ENCODE measurements at regions not wholly inside any gene's neighbourhood (a gene's known extent, or its start where the extent isn't known, plus 50 kb on each side); places are given as distances from the start of the nearest gene placed in this dataset.

- no peak for DNase-seq (ENCODE audit: insufficient read length, low spot score)
- no peak for FAIRE-seq
These were observed 238.1 kb upstream of the ARID1B start for GRCh38 chr6:156538875-156539660.

DNA sequence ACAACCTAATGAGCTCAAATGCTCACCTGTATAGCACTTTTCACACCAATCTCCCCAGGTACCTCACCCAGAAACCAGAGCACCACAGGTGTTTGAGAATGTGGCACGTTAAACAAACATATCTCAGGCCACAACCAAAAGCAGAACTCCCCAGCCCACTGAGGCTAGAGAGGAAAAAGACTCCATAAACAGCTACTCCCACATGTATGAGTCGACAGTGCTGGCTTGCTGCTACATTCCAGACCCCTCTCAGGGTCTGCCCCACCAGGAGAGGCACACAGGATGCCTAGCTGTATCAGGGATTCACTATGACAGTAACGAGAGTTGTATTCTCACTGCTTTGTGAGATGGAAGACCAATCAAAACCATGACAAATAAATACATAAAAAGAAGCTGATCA, 242.6 kb upstream of the ARID1B start:
- DNase-seq (ENCODE audit: insufficient read length, low spot score) = no peak
- FAIRE-seq = no peak

- DNase-seq (ENCODE audit: insufficient read length, low spot score) = no peak
- FAIRE-seq = no peak
These were observed 243.2 kb upstream of the ARID1B start for GRCh38 chr6:156533872-156534524.

DNA sequence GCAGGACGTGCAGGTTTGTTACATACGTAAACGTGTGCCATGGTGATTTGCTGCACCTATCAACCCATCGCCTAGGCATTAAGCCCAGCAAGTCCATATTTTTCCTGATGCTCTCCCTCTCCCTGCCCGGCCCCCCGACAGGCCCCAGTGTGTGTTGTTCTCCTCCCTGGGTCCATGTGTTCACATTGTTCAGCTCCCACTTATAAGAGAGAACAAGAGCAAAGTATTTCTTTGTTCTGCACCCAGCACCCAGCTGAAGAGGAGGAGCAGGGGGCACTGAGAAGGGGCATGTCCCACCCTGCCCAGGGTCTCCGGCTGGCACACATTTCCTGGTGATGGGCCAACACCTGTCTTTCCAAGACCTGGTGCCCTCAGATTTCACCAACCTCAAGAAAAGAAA, 251.1 kb upstream of the ARID1B start:
- no peak for FAIRE-seq
- DNase-seq (ENCODE audit: insufficient read length, low spot score) = no peak

DNA sequence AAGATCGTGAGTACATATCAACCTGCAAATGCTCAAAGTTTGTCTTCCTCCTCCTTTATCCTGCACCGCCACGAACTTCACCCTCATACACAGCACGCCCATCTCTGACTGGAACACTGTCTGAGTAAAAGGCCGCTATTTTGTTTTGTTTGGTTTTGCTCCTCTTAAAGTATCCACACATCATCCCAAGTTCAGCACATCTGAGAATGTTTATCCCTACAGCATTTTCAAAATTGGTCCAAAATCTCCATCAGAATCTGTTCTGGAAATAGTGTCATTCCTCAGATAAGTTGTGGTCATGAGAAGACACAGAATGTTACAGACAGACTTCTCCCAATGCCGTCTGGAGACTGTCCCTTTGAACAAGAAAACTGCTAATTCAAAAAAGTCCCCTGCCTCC, 251.6 kb upstream of the ARID1B start:
- FAIRE-seq = no peak
- DNase-seq (ENCODE audit: insufficient read length, low spot score) = no peak

DNA sequence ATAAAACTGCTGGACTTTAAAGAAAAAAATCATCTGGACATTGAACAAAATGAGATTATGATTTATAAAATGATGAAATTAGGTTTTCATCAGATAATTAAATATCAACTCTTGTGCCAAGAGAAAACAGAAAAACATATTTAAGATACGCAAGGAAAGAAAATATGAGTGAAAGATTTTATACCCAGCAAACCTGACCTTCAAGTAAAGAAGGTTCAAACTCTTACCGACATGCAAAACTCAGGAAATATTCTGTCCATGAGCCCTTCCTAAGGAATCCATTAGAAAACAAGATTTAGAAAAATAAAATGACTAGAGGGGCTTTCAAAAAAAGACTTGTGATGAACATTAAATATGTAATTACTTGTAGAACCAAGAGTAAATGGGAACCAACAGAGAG, 257.2 kb upstream of the ARID1B start:
- FAIRE-seq (no peak), DNase-seq (ENCODE audit: insufficient read length, low spot score) (no peak)

DNA sequence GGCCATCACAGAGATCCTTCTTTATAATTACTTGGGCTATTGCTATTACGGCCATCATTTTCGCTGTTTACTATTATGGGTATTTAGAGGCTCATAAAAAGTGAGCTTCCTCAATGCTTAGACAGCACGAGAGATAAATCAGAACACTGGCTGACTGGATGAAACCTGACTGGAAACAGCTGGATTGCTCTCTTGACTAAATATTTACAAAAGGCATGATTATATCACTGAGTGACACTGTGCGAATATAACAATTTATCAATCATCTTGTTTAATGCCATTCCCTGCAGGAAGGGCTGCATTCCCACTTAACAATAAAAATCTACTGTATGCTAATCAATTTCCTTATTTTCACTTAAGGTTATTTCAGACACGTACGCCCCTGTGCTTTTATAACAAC, 260.1 kb upstream of the ARID1B start:
- no peak for DNase-seq (ENCODE audit: insufficient read length, low spot score)
- FAIRE-seq = no peak

DNA sequence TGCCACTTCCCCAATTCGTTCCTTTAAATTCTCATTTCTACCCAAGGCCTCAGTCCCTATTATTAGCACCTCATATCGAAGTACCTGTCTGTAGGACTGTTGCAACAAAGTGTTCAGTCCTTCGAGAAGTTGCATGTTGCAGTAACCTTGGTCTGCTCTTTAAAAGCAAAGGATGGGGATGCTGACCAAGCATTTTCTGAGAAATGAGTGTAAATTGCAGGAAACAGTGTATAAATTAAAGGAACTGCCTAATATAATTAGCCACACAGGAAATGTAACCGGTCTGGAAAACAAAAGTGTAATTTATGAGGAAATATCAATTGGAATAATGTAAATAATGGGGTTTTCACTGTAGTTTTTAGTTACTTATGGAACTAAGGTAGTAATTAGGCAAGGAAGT, 261.9 kb upstream of the ARID1B start:
- no peak for DNase-seq (ENCODE audit: insufficient read length, low spot score)
- FAIRE-seq = no peak

- no peak for FAIRE-seq
- DNase-seq (ENCODE audit: insufficient read length, low spot score) = no peak
These were observed 263.7 kb upstream of the ARID1B start for GRCh38 chr6:156513504-156513903.

DNA sequence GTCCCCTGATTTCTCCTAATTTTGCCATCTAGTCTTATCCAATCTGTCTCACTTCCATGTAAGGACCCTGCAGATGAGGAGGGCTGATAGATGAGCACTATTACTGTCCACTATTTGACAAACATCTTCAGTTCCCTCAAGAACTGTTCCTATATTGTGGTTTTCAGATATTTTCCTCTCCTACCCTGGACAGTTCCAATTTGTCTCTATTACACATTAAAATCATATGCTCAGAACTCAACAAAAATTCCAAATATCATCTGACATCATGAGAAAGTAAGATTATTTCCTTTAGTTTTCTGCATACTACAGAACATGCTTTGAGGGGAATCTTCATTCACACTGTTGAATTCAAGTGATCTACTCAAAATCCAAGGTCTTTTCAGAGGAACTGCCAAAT, 265.6 kb upstream of the ARID1B start:
- DNase-seq (ENCODE audit: insufficient read length, low spot score) (no peak), FAIRE-seq (no peak)

DNA sequence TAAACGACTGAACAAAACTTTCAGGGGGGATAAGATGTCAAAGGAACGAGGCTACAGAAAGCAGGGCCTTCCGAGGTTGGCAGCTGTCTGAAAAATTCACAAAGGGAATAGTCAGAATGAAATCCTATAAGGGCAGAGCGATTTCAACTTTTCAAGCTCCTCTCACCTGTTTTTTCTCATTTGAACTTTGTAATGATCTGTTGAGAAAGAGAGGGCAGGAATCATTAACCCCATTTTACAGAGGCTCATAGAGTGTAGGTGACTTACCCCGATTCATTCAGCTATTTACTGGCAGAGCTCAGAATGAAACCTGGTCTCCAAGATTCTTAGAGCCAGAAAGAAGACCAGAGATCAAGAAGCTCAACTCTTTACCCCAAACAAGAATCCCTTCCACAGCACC, 266.1 kb upstream of the ARID1B start:
- DNase-seq (ENCODE audit: insufficient read length, low spot score) (no peak), FAIRE-seq (no peak)

GRCh38 chr6:156510242-156510641, 266.9 kb upstream of the ARID1B start:
- DNase-seq (ENCODE audit: insufficient read length, low spot score) (no peak), FAIRE-seq (no peak)

DNA sequence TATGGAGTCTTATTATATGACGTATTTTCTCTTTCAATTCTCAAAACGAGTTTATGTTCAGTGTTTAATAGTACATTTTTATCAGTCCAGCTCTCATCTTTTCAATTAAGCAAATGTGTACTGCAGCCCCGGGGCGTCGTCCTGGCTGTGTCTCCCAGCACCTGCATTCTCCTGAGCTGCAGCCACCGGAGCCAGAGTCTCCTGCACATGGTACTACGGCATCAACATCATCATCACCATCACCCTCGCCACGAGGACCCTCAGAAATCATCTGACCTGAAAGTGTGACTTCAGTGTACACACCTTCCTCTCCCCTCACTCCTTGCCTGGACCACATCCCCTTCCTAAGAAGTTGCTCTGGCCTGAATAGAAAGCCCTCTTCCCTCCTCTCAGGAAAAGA, 267.7 kb upstream of the ARID1B start:
- no peak for FAIRE-seq
- DNase-seq (ENCODE audit: insufficient read length, low spot score) = no peak

- FAIRE-seq (peak; percentile 21), DNase-seq (ENCODE audit: insufficient read length, low spot score) (no peak)
These were observed 268.3 kb upstream of the ARID1B start for GRCh38 chr6:156508923-156509322.

GRCh38 chr6:156508126-156508525, 269.1 kb upstream of the ARID1B start:
- FAIRE-seq (no peak), DNase-seq (ENCODE audit: insufficient read length, low spot score) (no peak)

- DNase-seq (ENCODE audit: insufficient read length, low spot score) (no peak), FAIRE-seq (no peak)
These were observed 269.5 kb upstream of the ARID1B start for GRCh38 chr6:156507656-156508055.

DNA sequence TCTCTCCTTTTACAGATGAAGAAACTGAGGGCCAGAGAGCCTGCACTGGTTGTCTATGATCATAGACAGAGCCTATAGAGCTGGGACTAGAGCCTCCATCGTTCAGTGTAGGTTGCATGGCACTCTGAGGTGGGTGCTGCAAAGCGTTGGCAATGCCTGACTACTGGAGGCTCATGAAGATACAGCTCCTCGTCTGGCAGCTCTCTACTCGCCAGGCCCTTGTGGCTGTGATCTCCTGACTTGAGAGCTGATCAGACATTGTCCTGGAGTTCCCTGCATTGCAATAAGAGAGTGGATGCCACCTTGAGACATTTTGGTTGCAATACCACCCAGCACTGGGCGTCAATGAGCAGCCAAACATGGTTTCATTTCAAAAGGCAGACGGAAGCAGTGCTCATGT, 270.1 kb upstream of the ARID1B start:
- DNase-seq (ENCODE audit: insufficient read length, low spot score) (no peak), FAIRE-seq (no peak)

DNA sequence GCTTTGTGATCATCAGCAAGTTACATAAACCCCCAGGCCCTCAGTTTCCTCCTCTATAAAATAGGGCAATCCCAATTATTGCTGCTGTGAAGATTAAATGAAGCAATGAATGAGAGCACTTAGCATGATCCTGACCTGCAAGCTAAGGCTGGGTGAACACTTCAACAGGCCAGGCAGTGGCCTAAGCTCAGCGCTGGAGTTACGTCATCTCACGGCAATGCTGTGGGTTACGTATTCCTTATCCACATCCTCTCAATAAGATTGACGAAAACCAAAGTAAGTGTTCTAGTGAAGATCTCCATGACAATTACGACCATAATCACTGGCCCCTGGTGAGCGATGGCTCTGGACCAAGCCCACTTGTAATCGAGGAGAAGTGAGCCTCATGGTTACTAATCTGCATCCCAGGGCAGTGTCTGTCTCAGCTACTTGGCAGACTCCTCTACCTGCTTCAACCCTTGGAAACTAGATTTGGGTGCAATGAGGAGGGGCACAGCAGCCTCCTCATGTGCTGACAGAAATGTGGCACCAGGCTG, 274.1 kb upstream of the ARID1B start:
- FAIRE-seq = no peak

DNA sequence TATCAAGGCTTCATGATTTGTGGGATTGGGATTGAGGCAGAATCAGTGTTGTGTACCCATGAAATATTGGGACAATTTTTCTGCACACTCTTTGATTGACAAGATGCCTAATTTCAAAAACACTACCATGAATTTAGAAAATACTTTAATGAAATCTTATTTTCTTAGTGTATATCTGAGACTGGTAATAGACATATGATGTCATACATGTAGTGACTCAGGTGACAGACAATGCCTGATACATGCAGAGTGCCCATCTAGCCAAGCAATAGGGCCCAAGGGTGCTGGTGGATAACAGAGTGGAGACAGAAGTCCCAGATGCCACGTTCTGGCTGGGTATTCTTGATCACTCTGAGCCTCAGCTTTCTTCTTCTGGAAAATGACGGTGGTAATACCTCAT, 279.6 kb upstream of the ARID1B start:
- no peak for FAIRE-seq
- no peak for DNase-seq (ENCODE audit: insufficient read length, low spot score)

More for the DNA sequence above, 274.1 kb upstream of the ARID1B start:
- no peak for DNase-seq (ENCODE audit: insufficient read length, low spot score)

DNA sequence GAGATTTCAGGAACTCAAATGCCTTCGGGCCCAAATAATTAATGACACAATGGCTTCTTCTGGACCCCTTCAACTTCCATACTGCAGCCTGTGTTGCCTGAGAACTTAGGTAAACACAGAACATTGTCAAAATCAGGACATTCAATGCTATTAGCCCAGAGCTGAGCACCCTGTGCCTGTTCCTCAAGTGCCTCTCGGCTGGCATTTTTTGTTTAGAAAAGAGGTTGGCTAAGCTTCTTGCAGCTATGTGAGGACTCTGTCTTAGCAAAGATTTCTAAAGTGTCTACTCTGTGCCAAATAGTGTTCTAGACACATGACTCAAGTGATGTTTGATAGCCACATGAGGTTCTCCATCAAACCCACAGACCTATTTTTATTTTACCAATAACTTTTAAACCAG, 289.3 kb upstream of the ARID1B start:
- no peak for DNase-seq (ENCODE audit: insufficient read length, low spot score)
- FAIRE-seq = no peak

- FAIRE-seq = no peak
- DNase-seq (ENCODE audit: insufficient read length, low spot score) = no peak
These were observed 292.0 kb upstream of the ARID1B start for GRCh38 chr6:156485150-156485549.

DNA sequence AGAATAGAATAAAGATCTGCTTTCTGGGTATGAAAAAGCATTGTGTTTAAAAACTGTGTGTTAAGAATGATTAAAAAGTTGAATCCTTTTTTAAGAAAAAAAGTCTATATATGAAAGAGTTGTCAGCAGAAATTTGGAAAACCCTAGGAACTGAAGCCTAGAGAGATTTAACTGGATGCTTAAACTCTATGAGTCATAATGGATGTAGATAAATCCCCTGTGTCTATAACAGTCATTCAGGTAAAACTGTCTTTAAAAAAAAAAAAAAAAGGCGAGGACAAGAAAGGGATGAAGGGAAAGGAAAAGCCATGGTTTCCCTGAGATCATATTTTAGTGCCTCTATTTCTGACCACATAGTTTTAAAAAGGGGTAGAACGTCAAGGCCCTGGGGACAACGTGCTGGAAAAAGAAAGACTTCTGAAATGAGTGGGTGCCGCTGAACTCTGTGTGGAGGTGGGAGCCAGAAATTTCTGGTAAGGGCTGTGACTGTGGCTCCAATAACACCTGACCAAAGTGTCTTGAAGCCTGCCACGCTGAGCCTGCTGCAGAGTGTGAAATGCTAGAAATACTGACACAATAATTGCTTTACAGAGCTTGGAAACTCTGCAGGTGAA, 302.6 kb upstream of the ARID1B start:
- DNase-seq (ENCODE audit: insufficient read length, low spot score) (no peak), FAIRE-seq (no peak)

All from GM19239 (cell line).